ENCODE measurements at regions not wholly inside any gene's neighbourhood (a gene's known extent, or its start where the extent isn't known, plus 50 kb on each side); places are given as distances from the start of the nearest gene placed in this dataset.

DNA sequence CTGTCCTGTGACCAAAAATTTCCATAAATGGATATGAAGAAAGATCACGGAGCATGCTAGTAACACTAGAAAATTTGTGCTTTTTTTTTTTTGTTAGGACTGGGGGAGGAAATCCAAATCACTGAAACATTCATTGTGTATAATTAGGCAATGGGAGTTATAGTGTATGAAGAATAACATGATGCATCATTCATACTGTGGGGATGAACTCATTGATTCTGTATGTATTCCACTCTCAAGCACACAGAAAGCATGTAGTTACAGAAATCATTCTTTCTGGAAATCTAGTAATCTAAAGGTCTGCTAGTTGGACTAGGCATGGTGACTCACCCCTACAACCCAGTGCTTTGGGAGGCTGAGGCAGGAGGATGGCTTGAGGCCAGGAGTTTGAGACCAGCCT is 749.7 kb downstream of the DIAPH3 start:
- ChIA-PET CTCF (ENCODE audit: low intra/inter-chr PET ratio, low total read pairs) (no interaction called here), POLR2A (no interaction called here)
- Histone ChIP-seq H3K79me2 (ENCODE audit: insufficient read depth, low read length) (no peaks in the 10 kb centered on the region), H3K9me3 (ENCODE audit: low read length) (no peaks in the 10 kb centered on the region), H3K4me2 (ENCODE audit: low read depth, low read length) (no peak overlapping the region), H3K4me3 (replicated peaks in 1 of 3; ENCODE audit: insufficient read depth in 1 of 3, low read depth in 2 of 3, low read length in 3 of 3) (no peak overlapping the region), H3K36me3 (replicated peaks in 1 of 2; ENCODE audit: control insufficient read depth in 1 of 2, insufficient read depth in 2 of 2, low read length in 2 of 2) (no peaks in the 10 kb centered on the region), H4K20me1 (ENCODE audit: insufficient read depth, low read length) (no peaks in the 10 kb centered on the region), H3K9ac (ENCODE audit: insufficient read depth, low read depth, low read length) (no peak overlapping the region), H3K4me1 (ENCODE audit: insufficient read depth, low read length) (no peaks in the 10 kb centered on the region), H3K27ac (ENCODE audit: extremely low read length, insufficient read depth, low read length) (no peak overlapping the region), H3K27me3 (ENCODE audit: control insufficient read depth in 1 of 2, insufficient read depth in 2 of 2, low read length in 2 of 2) (no peaks in the 10 kb centered on the region; a peak in 1 of 5 replicates), H2AFZ (ENCODE audit: low read length) (no peak overlapping the region)
- BruUV-seq (replicated peaks): no TSS peak
- in situ Hi-C loops (cut with HindIII; ENCODE audit: extremely low pct_ligation_motif_present, low pct_unique_long_range_greater_than_20kb): no loop called here
- no peak for ATAC-seq
- WGBS (ENCODE audit: low lambda C conversion rate): 0% methylated on average over 1 of the region's 1 CpG
- intact Hi-C loops (cut with micrococcal nuclease; ENCODE audit: unreplicated experiment): no loop called here
- DNase-seq (ENCODE audit: low spot score): no peak
- TF ChIP-seq MLLT10 (CRISPR knock-in tag; IDR thresholded peaks at IDR 0.05): no peak
- no peak for TF ChIP-seq ZBTB3 (CRISPR knock-in tag; IDR thresholded peaks at IDR 0.05; ENCODE audit: borderline replicate concordance, low read depth)
- TF ChIP-seq, protein P1, sequence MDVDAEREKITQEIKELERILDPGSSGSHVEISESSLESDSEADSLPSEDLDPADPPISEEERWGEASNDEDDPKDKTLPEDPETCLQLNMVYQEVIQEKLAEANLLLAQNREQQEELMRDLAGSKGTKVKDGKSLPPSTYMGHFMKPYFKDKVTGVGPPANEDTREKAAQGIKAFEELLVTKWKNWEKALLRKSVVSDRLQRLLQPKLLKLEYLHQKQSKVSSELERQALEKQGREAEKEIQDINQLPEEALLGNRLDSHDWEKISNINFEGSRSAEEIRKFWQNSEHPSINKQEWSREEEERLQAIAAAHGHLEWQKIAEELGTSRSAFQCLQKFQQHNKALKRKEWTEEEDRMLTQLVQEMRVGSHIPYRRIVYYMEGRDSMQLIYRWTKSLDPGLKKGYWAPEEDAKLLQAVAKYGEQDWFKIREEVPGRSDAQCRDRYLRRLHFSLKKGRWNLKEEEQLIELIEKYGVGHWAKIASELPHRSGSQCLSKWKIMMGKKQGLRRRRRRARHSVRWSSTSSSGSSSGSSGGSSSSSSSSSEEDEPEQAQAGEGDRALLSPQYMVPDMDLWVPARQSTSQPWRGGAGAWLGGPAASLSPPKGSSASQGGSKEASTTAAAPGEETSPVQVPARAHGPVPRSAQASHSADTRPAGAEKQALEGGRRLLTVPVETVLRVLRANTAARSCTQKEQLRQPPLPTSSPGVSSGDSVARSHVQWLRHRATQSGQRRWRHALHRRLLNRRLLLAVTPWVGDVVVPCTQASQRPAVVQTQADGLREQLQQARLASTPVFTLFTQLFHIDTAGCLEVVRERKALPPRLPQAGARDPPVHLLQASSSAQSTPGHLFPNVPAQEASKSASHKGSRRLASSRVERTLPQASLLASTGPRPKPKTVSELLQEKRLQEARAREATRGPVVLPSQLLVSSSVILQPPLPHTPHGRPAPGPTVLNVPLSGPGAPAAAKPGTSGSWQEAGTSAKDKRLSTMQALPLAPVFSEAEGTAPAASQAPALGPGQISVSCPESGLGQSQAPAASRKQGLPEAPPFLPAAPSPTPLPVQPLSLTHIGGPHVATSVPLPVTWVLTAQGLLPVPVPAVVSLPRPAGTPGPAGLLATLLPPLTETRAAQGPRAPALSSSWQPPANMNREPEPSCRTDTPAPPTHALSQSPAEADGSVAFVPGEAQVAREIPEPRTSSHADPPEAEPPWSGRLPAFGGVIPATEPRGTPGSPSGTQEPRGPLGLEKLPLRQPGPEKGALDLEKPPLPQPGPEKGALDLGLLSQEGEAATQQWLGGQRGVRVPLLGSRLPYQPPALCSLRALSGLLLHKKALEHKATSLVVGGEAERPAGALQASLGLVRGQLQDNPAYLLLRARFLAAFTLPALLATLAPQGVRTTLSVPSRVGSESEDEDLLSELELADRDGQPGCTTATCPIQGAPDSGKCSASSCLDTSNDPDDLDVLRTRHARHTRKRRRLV (CRISPR knock-in tag; IDR thresholded peaks at IDR 0.05): no peak
- no peak for TF ChIP-seq THYN1 (CRISPR knock-in tag; IDR thresholded peaks at IDR 0.05; ENCODE audit: borderline replicate concordance, low read depth)
- no peak for TF ChIP-seq ZNF382 (CRISPR knock-in tag; IDR thresholded peaks at IDR 0.05; ENCODE audit: borderline replicate concordance)
- TF ChIP-seq ZNF747 (CRISPR knock-in tag; IDR thresholded peaks at IDR 0.05; ENCODE audit: borderline replicate concordance): no peak
- TF ChIP-seq, protein P2, sequence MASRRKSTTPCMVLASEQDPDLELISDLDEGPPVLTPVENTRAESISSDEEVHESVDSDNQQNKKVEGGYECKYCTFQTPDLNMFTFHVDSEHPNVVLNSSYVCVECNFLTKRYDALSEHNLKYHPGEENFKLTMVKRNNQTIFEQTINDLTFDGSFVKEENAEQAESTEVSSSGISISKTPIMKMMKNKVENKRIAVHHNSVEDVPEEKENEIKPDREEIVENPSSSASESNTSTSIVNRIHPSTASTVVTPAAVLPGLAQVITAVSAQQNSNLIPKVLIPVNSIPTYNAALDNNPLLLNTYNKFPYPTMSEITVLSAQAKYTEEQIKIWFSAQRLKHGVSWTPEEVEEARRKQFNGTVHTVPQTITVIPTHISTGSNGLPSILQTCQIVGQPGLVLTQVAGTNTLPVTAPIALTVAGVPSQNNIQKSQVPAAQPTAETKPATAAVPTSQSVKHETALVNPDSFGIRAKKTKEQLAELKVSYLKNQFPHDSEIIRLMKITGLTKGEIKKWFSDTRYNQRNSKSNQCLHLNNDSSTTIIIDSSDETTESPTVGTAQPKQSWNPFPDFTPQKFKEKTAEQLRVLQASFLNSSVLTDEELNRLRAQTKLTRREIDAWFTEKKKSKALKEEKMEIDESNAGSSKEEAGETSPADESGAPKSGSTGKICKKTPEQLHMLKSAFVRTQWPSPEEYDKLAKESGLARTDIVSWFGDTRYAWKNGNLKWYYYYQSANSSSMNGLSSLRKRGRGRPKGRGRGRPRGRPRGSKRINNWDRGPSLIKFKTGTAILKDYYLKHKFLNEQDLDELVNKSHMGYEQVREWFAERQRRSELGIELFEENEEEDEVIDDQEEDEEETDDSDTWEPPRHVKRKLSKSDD (CRISPR knock-in tag; IDR thresholded peaks at IDR 0.05; ENCODE audit: low read depth): no peak
- TF ChIP-seq ZBTB20 (CRISPR knock-in tag; IDR thresholded peaks at IDR 0.05; ENCODE audit: borderline replicate concordance, low read depth): no peak
- TF ChIP-seq SOX13 (IDR thresholded peaks at IDR 0.05): no peak
- TF ChIP-seq SOX13 (CRISPR knock-in tag; conservative IDR thresholded peaks at IDR 0.05 in 1 of 2, IDR thresholded peaks at IDR 0.05 in 1 of 2): no peak
- no peak for FAIRE-seq

All from HepG2 (cell line).